ENCODE measurements at regions not wholly inside any gene's neighbourhood (a gene's known extent, or its start where the extent isn't known, plus 50 kb on each side); places are given as distances from the start of the nearest gene placed in this dataset.
"Not testable (repeated sequence)": the region's sequence is repeated elsewhere in the genome, so short reads cannot be mapped to it uniquely, and the experiment has no call there.

DNA sequence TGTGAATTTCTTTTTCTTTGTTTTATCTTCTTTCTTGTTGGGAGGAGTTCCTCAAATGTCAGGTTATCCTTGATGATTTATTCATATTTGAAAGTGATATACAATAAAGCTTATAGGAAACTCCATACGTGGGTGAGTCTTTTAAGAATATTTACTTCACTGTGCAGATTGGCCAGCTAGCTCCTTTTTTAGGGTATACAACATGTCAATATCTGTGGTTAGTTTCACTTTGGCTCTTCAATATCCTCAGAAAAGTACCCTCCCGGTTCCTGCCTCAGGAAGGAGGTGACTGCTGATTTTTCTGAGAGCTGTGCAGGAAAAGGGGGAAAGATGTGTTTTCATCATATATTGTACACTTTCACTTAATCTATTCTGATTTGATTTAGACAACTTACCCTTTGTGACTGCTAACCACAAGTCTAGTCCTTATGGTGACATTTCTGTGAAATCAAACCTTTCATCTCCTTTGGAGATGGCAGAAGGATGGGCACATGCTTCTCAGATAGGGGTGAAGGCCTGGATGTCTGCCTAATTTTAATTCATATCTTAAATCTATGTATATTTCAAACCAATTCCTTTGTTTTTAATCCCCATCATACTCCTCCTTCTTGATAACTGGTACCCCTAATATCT, 98.2 kb upstream of the NECTIN3 start:
- no peak for DNase-seq

DNA sequence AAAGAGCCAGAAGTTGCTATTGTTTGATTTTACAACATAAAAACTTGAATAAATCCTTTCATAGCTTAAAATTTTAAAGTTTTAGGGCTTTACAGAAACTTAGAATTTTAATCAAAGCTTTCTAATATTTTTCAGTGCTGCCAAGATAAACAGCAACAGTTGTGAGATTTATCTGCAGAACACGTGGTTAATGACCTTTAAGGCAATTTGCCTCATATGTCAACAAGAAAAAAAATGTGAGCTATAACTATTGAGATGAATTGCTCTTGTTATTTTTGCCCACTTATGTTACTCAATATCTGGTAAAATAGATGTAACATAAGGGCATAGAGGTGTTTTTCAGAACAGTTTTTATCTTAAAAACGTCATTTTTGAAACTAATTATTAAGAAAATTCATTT, 96.7 kb upstream of the NECTIN3 start:
- DNase-seq, result no peak

DNA sequence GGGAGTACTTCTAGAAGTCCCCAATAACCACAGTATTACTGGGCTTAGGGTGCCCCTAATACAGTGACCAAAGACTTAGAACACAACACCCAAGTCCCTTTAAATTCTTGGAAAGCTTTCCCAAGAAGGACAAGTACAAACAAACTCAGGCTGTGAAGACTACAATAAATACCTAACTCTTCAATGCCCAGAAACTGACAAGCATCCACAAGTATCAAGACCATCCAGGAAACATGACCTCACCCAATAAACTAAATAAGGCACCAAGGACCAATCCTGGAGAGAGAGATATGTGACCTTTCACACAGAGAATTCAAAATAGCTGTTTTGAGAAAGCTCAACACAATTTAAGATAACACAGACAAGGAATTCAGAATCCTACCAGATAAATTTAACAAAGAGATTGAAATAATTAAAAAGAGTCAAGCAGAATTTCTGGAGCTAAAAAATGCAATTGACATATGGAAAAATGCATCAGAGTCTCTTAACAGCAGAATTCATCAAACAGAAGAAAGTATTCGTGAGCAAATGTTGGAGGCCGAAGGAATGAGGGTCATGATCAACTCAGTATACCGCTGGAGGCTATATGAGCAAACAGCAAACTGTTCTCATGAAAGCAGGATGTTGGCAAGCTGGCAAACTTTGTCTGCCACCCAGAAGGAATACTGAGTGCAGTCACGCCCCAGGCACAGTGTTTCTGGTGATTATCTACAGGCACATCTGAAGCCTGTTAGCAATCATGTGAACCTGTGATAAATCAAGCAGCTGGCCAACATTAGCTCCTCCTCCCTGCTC, 87.0 kb upstream of the NECTIN3 start:
- DNase-seq, result no peak

GRCh38 chr3:110989446-110989845, 82.2 kb upstream of the NECTIN3 start:
- DNase-seq, result no peak

- no peak for DNase-seq
These were observed 76.0 kb upstream of the NECTIN3 start for GRCh38 chr3:110995461-110996231.

GRCh38 chr3:110998766-110999165, 72.8 kb upstream of the NECTIN3 start:
- DNase-seq, result not testable (repeated sequence)

DNA sequence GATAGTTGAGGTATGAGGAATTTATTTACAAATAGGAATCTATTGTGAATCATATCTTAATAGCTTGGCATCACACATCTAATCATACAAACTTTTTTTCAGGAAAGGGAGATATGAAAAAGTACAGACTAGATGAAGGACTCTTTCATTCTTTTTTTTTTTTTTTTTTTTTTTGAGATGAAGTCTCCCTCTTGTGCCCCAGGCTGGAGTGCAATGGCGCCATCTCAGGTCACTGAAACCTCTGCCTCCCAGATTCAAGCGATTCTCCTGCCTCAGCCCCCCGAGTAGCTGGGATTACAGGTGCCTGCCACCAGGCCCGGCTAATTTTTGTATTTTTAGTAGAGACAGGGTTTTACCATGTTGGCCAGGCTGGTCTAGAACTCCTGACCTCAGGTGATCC, 65.1 kb upstream of the NECTIN3 start:
- DNase-seq, result not testable (repeated sequence)

GRCh38 chr3:111012388-111013248, 59.0 kb upstream of the NECTIN3 start:
- peak; percentile 9 for DNase-seq

Measured in activated CD4-positive, alpha-beta T cell treated with anti-CD3 and anti-CD28 coated beads, Interleukin-10, Interleukin-2, amounts not matched to agents 100 ng/mL and 50 ng/mL, durations not matched to agents 16 hours and 8 hours (primary cell).